Upper lobe of left lung (tissue), 4 donors: ENCODE measurements at regions not wholly inside any gene's neighbourhood (a gene's known extent, or its start where the extent isn't known, plus 50 kb on each side); places are given as distances from the start of the nearest gene placed in this dataset.

Experiments
- POLR2A ChIP-seq, 4 donors: fragments of 450-650 bp; IDR thresholded peaks; one replicate each; pipeline ENCODE4 v1.5.1; 2016 to 2017; ENCODE audit warnings: antibody characterized with exemption in 4 of 4, mild to moderate bottlenecking in 2 of 4
- TF ChIP-seq, protein P1 (sequence below), 6 experiments: fragments of 450-650 bp in 4 of 6; fragments of 200-600 bp in 2 of 6; sonication (generic) in 2 of 6; IDR thresholded peaks; one replicate each; pipeline ENCODE4 v1.5.1; 2016 to 2019; ENCODE audit warnings: antibody characterized with exemption in 6 of 6

DNA sequence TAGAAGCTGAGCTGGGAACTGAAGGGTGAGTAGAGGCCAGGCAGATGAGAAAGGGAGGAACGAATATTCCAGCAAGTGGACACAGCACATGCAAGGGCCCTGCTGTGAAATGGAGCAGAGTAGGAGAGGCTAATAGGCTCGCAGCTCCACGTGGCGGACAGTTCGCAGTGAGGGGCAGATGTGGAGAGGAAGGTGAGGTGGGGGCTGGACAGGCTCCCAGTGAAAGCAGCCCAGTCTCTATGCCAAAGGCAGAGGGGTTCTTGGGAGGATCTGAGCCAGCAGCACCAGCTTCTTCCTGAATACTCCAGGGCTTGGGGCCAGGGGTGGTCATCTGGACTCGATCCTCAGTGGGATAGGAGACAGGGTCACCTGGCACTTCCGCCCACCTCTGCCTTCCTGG is 81.0 kb downstream of the CEBPB start:
- TF ChIP-seq, protein P1, sequence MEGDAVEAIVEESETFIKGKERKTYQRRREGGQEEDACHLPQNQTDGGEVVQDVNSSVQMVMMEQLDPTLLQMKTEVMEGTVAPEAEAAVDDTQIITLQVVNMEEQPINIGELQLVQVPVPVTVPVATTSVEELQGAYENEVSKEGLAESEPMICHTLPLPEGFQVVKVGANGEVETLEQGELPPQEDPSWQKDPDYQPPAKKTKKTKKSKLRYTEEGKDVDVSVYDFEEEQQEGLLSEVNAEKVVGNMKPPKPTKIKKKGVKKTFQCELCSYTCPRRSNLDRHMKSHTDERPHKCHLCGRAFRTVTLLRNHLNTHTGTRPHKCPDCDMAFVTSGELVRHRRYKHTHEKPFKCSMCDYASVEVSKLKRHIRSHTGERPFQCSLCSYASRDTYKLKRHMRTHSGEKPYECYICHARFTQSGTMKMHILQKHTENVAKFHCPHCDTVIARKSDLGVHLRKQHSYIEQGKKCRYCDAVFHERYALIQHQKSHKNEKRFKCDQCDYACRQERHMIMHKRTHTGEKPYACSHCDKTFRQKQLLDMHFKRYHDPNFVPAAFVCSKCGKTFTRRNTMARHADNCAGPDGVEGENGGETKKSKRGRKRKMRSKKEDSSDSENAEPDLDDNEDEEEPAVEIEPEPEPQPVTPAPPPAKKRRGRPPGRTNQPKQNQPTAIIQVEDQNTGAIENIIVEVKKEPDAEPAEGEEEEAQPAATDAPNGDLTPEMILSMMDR (IDR thresholded peaks at IDR 0.05): peak in 1 of 6 experiments; percentile 7
- peak in 1 of 4 donors; percentile 8 for TF ChIP-seq POLR2A (IDR thresholded peaks at IDR 0.05)
